ENCODE measurements at regions not wholly inside any gene's neighbourhood (a gene's known extent, or its start where the extent isn't known, plus 50 kb on each side); places are given as distances from the start of the nearest gene placed in this dataset.

DNA sequence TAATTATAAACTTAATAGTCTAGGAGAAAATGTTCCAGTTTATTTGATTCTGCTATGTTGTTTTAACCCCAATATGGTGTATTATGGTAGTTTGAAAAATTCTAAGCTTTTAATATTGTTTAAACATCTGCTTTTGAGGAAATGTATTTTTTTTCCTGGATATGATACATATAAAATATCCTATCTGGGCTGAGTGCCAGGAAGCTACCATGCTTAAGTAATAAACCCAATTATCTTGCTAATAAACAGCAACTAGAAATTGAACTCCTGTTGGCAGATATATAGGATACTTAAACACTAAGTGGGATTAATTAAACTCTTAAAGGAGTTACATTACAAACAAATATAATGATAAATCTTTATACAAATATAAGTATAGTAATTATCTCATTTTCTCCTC, 293.7 kb upstream of the GRM7 start:
- TF ChIP-seq, protein P1, sequence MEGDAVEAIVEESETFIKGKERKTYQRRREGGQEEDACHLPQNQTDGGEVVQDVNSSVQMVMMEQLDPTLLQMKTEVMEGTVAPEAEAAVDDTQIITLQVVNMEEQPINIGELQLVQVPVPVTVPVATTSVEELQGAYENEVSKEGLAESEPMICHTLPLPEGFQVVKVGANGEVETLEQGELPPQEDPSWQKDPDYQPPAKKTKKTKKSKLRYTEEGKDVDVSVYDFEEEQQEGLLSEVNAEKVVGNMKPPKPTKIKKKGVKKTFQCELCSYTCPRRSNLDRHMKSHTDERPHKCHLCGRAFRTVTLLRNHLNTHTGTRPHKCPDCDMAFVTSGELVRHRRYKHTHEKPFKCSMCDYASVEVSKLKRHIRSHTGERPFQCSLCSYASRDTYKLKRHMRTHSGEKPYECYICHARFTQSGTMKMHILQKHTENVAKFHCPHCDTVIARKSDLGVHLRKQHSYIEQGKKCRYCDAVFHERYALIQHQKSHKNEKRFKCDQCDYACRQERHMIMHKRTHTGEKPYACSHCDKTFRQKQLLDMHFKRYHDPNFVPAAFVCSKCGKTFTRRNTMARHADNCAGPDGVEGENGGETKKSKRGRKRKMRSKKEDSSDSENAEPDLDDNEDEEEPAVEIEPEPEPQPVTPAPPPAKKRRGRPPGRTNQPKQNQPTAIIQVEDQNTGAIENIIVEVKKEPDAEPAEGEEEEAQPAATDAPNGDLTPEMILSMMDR (conservative IDR thresholded peaks at IDR 0.05), result no peak
- TF ChIP-seq ZFX (IDR thresholded peaks at IDR 0.05), result no peak
